Gastroesophageal sphincter (tissue), 2 donors: ENCODE measurements at regions not wholly inside any gene's neighbourhood (a gene's known extent, or its start where the extent isn't known, plus 50 kb on each side); places are given as distances from the start of the nearest gene placed in this dataset.

Source experiments
- POLR2A ChIP-seq, 2 donors: fragments of 450-650 bp; IDR thresholded peaks; one replicate each; pipeline ENCODE4 v1.6.1; 2017; ENCODE audit warnings: antibody characterized with exemption in 2 of 2, mild to moderate bottlenecking in 2 of 2, moderate library complexity in 1 of 2
- POLR2AphosphoS5 ChIP-seq: sonication (generic); formaldehyde crosslinking; IDR thresholded peaks from one replicate; pipeline ENCODE4 v1.6.1; 2017; ENCODE audit warnings: antibody characterized with exemption

DNA sequence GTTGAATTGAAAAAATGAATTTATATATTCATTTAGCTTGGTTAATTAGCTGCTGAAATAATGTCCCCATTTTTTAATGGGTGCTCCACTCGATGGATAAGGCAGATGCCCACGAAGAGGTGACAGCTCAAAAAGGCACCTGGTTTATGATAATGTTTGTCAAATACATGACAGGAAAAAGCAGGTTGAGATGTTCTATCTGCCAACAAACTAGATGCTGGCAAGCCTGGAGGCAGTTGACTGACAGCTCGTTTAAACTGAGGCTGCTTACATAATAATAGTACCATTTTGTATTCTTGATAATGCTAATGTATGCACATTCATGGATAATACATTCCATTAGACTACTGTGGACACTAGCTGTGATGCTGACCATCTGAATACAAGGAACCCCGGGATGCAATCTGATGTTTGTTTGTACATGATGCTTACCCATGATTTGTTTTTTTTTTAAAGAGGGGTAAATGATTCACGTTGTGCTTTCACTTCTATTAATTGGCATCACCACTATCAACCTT is 69.0 kb upstream of the GPR158 start:
- TF ChIP-seq POLR2AphosphoS5 (no peak), POLR2A (IDR thresholded peaks at IDR 0.05) (no peak)
